GM23248 (cell line): ENCODE measurements at regions not wholly inside any gene's neighbourhood (a gene's known extent, or its start where the extent isn't known, plus 50 kb on each side); places are given as distances from the start of the nearest gene placed in this dataset.

Source experiments
- EZH2 ChIP-seq: fragments of 200-600 bp; sonication (generic); IDR thresholded peaks from 2 replicates; pipeline ENCODE4 v1.6.1; 2018; ENCODE audit warnings: antibody characterized with exemption, mild to moderate bottlenecking; ENCODE audit not compliant: insufficient read depth, poor library complexity, severe bottlenecking
- EZH2phosphoT487 ChIP-seq: fragments of 200-600 bp; sonication (generic); IDR thresholded peaks from 2 replicates; pipeline ENCODE4 v1.6.1; 2018; ENCODE audit warnings: antibody characterized with exemption, moderate library complexity, mild to moderate bottlenecking, low read depth; ENCODE audit not compliant: insufficient read depth

DNA sequence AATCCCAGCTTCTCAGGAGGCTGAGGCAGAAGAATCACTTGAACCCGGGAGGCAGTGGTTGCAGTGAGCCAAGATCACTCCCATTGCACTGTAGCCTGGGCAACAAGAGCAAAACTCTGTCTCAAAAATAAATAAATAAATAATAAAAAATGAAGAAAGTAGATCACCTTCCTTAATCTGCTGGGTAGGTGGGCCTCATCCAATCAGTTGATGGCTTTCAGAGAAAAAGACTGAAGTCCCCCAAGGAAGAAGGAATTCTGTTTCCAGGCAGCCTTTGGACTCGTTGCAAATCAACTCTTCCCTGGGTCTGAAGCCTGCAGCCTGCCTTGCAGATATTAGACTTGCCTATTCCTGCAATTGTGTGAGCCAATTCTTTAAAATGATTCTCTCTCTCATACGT is 136.5 kb downstream of the TFCP2L1 start:
- TF ChIP-seq EZH2, result no peak
- no peak for TF ChIP-seq EZH2phosphoT487
